DOHH2 (cell line): ENCODE measurements at regions not wholly inside any gene's neighbourhood (a gene's known extent, or its start where the extent isn't known, plus 50 kb on each side); places are given as distances from the start of the nearest gene placed in this dataset.

Experiments used
- H3F3A ChIP-seq: fragments of 200-600 bp; sonication (generic), shearing (Covaris generic); 2 replicates; pipeline ENCODE4 v1.6.0; 2016; ENCODE audit warnings: antibody characterized with exemption, mild to moderate bottlenecking; ENCODE audit not compliant: control insufficient read depth, insufficient read depth
- H3K27ac ChIP-seq: fragments of 200-600 bp; sonication (generic); 2 replicates; pipeline ENCODE4 v1.5.1; 2014; ENCODE audit warnings: low read depth, mild to moderate bottlenecking, low read length, moderate library complexity
- H3K27me3 ChIP-seq: fragments of 200-600 bp; sonication (generic); 2 replicates; pipeline ENCODE4 v1.6.1; 2014; ENCODE audit warnings: mild to moderate bottlenecking, low read length, mixed read lengths; ENCODE audit not compliant: control insufficient read depth
- H3K36me3 ChIP-seq: fragments of 200-600 bp; sonication (generic); 2 replicates; pipeline ENCODE4 v1.6.1; 2014; ENCODE audit warnings: mild to moderate bottlenecking, low read length, moderate library complexity, mixed read lengths; ENCODE audit not compliant: control insufficient read depth
- H3K4me1 ChIP-seq: fragments of 200-600 bp; sonication (generic); 2 replicates; pipeline ENCODE4 v1.6.1; 2014; ENCODE audit warnings: mild to moderate bottlenecking, low read length, mixed read lengths; ENCODE audit not compliant: control insufficient read depth
- H3K4me2 ChIP-seq: fragments of 200-600 bp; sonication (generic); 2 replicates; pipeline ENCODE4 v1.6.0; 2014; ENCODE audit warnings: mild to moderate bottlenecking, low read length, moderate library complexity
- H3K4me3 ChIP-seq: fragments of 200-600 bp; sonication (generic); 2 replicates; pipeline ENCODE4 v1.5.1; 2014; ENCODE audit warnings: mild to moderate bottlenecking, low read length, mixed read lengths
- H3K79me2 ChIP-seq: fragments of 200-600 bp; sonication (generic); 2 replicates; pipeline ENCODE4 v1.6.1; 2014; ENCODE audit warnings: mild to moderate bottlenecking, low read length, mixed read lengths; ENCODE audit not compliant: control insufficient read depth
- H3K9me2 ChIP-seq: fragments of 200-600 bp; sonication (generic); replicated peaks from 2 replicates; pipeline ENCODE4 v1.6.1; 2014; ENCODE audit warnings: mild to moderate bottlenecking, low read length, mixed read lengths; ENCODE audit not compliant: control insufficient read depth
- H3K9me3 ChIP-seq: fragments of 200-600 bp; sonication (generic); 2 replicates; pipeline ENCODE4 v1.6.1; 2014; ENCODE audit warnings: antibody characterized with exemption, low read length, mixed read lengths; ENCODE audit not compliant: control insufficient read depth, insufficient read depth
- H4K20me1 ChIP-seq: fragments of 200-600 bp; sonication (generic); 2 replicates; pipeline ENCODE4 v1.6.0; 2014; ENCODE audit warnings: low read depth, mild to moderate bottlenecking, antibody characterized with exemption, low read length, moderate library complexity; ENCODE audit not compliant: control insufficient read depth, insufficient read depth
- EZH2phosphoT487 ChIP-seq: fragments of 200-600 bp; sonication (generic); IDR thresholded peaks from 2 replicates; pipeline ENCODE4 v1.6.1; 2017; ENCODE audit warnings: borderline replicate concordance, mild to moderate bottlenecking, antibody characterized with exemption, low read length, moderate library complexity, mixed read lengths
- TF ChIP-seq, protein P1 (sequence below): fragments of 200-600 bp; sonication (generic); IDR thresholded peaks from one replicate; pipeline ENCODE4 v1.5.1; 2014; ENCODE audit warnings: antibody characterized with exemption, mild to moderate bottlenecking, low read depth, low read length; ENCODE audit not compliant: poor library complexity, severe bottlenecking

- no peaks in the 10 kb centered on the region for H3K27me3 ChIP-seq
- no peaks in the 10 kb centered on the region for H4K20me1 ChIP-seq
- no peak overlapping the region for H3K4me3 ChIP-seq
- no peaks in the 10 kb centered on the region for H3K36me3 ChIP-seq
- H3K4me2 ChIP-seq, result no peak overlapping the region
- no peaks in the 10 kb centered on the region for H3K9me2 ChIP-seq
- no peaks in the 10 kb centered on the region for H3K79me2 ChIP-seq
- no peaks in the 10 kb centered on the region for H3K4me1 ChIP-seq
- H3K9me3 ChIP-seq, result no peaks in the 10 kb centered on the region
- H3K27ac ChIP-seq, result no peak overlapping the region
- H3F3A ChIP-seq, result no peaks in the 10 kb centered on the region
- TF ChIP-seq EZH2phosphoT487, result no peak
These were observed 563.5 kb upstream of the SLITRK5 start for GRCh38 chr13:87107651-87108050.

DNA sequence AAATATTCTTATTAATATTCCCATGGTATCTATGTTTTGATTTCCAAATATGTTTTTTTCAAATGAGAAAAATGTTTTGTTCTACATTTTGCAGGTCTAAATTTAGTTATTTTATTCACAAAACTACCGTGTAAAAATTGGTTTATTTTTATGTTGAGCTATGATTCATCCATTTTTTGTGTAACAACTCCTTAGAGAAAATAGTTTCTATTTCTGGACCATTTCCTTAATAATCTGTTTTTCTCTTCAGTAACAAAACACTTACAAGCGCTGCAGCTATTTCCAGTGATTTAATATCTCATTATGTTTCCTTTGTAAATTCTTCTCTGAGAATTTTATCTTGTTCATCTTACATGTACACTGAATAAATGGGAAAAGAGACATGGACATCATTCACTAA, 550.7 kb upstream of the SLITRK5 start:
- Histone ChIP-seq H3K4me2 (no peak overlapping the region), H4K20me1 (no peaks in the 10 kb centered on the region), H3K79me2 (no peaks in the 10 kb centered on the region), H3K36me3 (no peaks in the 10 kb centered on the region), H3K9me3 (no peaks in the 10 kb centered on the region), H3K4me3 (no peak overlapping the region), H3K27ac (no peak overlapping the region), H3K9me2 (no peaks in the 10 kb centered on the region), H3F3A (no peaks in the 10 kb centered on the region), H3K4me1 (no peaks in the 10 kb centered on the region), H3K27me3 (no peaks in the 10 kb centered on the region)
- TF ChIP-seq, protein P1, sequence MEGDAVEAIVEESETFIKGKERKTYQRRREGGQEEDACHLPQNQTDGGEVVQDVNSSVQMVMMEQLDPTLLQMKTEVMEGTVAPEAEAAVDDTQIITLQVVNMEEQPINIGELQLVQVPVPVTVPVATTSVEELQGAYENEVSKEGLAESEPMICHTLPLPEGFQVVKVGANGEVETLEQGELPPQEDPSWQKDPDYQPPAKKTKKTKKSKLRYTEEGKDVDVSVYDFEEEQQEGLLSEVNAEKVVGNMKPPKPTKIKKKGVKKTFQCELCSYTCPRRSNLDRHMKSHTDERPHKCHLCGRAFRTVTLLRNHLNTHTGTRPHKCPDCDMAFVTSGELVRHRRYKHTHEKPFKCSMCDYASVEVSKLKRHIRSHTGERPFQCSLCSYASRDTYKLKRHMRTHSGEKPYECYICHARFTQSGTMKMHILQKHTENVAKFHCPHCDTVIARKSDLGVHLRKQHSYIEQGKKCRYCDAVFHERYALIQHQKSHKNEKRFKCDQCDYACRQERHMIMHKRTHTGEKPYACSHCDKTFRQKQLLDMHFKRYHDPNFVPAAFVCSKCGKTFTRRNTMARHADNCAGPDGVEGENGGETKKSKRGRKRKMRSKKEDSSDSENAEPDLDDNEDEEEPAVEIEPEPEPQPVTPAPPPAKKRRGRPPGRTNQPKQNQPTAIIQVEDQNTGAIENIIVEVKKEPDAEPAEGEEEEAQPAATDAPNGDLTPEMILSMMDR, result no peak
- no peak for TF ChIP-seq EZH2phosphoT487

GRCh38 chr13:87122551-87122950, 548.6 kb upstream of the SLITRK5 start:
- no peak for TF ChIP-seq EZH2phosphoT487
- TF ChIP-seq, protein P1, result no peak
- Histone ChIP-seq H3K79me2 (no peaks in the 10 kb centered on the region), H3K27me3 (no peaks in the 10 kb centered on the region), H3K36me3 (no peaks in the 10 kb centered on the region), H3K9me3 (no peaks in the 10 kb centered on the region), H3K4me3 (no peak overlapping the region), H3K4me1 (no peaks in the 10 kb centered on the region), H3K27ac (no peak overlapping the region), H3F3A (no peaks in the 10 kb centered on the region), H3K9me2 (no peaks in the 10 kb centered on the region), H3K4me2 (no peak overlapping the region), H4K20me1 (no peaks in the 10 kb centered on the region)

GRCh38 chr13:87123987-87124784, 547.0 kb upstream of the SLITRK5 start:
- H3K27ac ChIP-seq, result no peak overlapping the region
- no peaks in the 10 kb centered on the region for H3K27me3 ChIP-seq
- H3K4me1 ChIP-seq, result no peaks in the 10 kb centered on the region
- H3F3A ChIP-seq, result no peaks in the 10 kb centered on the region
- H3K36me3 ChIP-seq, result no peaks in the 10 kb centered on the region
- no peaks in the 10 kb centered on the region for H3K79me2 ChIP-seq
- H3K9me3 ChIP-seq, result no peaks in the 10 kb centered on the region
- H3K9me2 ChIP-seq, result no peaks in the 10 kb centered on the region
- no peaks in the 10 kb centered on the region for H4K20me1 ChIP-seq
- H3K4me3 ChIP-seq, result no peak overlapping the region
- H3K4me2 ChIP-seq, result no peak overlapping the region
- TF ChIP-seq EZH2phosphoT487, result no peak
- TF ChIP-seq, protein P1, result no peak
